Stimulated activated CD4-positive, alpha-beta T cell treated with anti-CD3 and anti-CD28 coated beads, Interleukin-12 subunit alpha, Interleukin-12 subunit beta, amount 100 ng/mL, for 24 hours (primary cell): ENCODE measurements at regions not wholly inside any gene's neighbourhood (a gene's known extent, or its start where the extent isn't known, plus 50 kb on each side); places are given as distances from the start of the nearest gene placed in this dataset.

ENCODE experiments used
- DNase-seq, 2 experiments: peaks; one replicate each; pipeline ENCODE4 v3.0.0-alpha.2; 2020; ENCODE audit warnings: low read depth in 2 of 2

DNA sequence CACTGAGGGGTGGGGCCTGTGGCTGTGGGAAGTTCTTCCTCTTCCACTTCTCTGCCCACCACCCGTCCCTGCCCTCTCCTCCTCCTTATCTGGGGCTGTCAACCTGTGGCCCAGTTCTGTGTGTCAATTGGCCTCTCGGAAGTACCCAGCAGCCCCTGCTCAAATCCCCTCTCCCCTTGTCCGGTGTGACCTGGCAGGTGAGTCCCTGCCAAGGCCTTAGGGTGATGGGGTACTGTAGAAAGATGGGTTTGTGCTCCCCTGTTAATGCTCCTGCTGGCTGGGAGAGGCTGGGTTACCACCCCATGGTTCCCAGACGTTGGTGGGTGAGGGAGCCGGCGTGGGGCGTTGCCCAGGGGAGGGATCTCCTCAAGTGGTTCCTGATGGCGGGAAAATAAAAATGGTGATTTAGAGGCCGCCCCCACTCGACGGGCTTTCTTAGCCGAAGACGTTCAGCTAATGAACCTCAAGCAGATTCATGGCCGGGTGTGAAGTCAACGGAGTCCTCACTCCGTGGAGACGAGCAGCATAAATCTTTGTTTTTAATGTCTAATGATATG is 141.2 kb downstream of the URI1 start:
- no peak for DNase-seq

- DNase-seq, result no peak
These were observed 141.7 kb downstream of the URI1 start for GRCh38 chr19:30083701-30084156.

GRCh38 chr19:30084390-30084819 is 142.4 kb downstream of the URI1 start:
- DNase-seq, result no peak

GRCh38 chr19:30085394-30085793 is 143.4 kb downstream of the URI1 start:
- no peak for DNase-seq

GRCh38 chr19:30086220-30086619 is 144.2 kb downstream of the URI1 start:
- no peak for DNase-seq

DNA sequence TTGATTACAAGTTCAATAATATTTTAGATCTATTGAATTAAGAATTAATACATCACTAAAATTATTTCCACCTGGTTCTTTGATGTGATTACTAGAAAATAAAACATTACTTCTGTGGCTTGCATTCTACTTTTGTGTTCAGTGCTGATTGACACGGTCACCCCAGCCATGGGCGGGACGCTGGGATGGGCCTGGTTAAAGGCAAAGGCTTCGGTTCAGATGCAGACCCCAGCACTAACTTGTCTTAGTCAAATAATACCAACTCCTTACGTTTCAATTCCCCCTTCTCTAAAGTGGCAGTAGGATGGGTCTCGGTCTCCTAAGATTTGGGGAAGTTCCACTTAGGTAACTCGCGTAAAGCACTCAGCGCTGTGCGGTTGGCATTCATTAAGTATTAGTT is 144.9 kb downstream of the URI1 start:
- no peak for DNase-seq

GRCh38 chr19:30087381-30088138 is 145.5 kb downstream of the URI1 start:
- DNase-seq, result no peak

DNA sequence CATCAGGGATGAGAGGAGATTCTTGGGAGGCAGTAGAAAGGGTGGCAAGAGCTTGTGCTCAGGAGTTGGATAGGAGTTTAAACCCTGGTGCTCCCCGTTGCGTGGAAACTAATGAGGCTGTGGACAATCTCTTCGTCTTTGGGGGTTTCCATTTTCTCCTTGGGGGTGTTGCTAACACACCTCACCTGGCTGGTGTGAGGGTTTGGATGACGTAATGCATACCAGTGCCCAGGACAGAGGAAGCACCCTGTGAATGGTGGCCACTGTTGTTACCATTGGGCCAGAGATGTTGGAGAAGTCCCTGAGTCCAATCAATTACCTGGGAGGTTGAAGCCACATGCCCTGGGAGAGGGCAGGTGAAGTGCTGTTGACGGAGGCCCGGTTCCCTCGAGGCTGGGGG is 146.5 kb downstream of the URI1 start:
- DNase-seq, result no peak

DNA sequence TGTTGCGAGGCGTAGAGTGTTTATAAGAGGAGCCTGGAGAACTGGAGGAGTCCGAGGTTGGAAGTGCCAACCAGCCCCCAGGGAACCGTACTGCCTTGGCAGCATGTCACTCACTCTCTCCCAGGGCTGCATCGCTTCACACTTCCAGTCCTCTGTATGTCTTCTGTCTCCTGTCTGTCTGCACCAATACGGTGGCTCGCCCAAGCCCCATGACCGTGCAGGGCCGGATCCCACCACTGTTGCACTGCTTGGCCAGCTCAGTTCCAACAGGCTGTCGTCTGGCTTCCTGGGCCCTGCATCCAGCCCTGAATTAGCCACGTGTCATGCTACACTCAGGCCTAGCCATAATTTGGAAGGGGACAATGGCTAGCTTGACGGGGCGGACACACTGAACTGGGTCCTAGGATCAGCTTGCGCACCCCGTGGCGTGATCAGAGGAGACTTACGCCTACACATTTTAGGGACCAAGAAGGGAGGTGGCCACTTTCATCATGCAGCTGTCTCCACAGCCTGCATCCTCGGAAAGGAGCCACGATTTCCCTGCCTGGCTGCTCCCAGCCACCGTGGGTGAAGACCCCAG is 147.1 kb downstream of the URI1 start:
- DNase-seq, result no peak

DNA sequence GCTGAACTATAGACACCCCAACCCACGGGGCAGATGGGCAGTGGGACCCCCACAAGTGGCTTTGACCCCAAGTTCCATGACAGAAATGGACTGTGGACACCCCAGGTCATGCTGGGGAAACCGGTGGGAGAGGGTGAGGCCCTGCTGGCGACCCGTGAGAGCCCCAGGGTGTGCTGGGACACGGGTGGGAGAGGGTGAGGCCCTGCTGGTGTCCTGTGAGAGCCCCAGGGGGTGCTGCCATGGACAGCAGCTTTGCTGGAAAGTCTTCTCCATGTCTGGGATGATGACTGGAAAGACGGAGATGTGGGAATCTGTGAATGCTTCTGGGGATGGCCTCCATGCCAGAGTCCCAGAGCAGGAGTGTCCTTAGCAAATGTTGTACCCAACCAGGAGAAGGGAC is 148.4 kb downstream of the URI1 start:
- DNase-seq, result no peak

DNA sequence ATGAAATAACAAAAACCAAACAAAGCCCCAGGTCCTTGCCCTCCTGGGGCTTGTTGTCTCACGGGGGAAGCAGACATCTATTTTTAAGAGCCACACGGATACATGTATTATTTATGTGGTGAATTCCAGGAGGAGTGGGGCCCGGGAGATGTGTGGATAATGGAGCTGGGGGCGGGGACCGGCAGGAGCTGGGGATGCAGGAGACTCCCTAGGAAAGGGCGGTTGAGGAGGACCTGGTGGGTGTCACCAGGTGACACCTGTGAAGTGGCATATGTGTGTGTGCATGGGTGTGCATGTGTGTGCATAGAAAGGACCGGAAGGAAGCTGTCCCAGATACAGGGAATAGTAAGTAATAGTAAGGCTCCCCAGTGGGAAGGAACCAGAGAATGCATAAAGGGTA is 148.9 kb downstream of the URI1 start:
- DNase-seq, result no peak

DNA sequence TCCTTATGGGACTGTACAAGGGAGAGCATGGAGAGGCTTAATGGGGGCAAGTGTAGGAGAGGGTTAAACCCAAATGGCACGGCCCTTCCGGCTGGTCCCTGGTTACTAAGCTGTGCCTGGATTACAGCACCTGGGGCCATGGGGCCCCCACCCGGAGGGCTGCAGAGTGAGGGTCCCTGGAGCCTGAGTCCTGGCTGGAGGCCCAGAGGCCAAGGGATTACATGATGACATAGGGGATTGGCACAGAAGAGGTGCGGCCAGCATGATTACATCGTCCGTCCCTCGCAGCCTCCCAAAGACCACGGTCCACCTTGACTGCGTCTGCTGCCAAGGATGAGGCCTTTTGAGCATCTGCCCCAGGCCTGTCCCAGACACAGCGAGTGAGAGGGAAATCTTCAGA is 149.4 kb downstream of the URI1 start:
- no peak for DNase-seq

GRCh38 chr19:30091856-30092255 is 149.8 kb downstream of the URI1 start:
- DNase-seq, result no peak

DNA sequence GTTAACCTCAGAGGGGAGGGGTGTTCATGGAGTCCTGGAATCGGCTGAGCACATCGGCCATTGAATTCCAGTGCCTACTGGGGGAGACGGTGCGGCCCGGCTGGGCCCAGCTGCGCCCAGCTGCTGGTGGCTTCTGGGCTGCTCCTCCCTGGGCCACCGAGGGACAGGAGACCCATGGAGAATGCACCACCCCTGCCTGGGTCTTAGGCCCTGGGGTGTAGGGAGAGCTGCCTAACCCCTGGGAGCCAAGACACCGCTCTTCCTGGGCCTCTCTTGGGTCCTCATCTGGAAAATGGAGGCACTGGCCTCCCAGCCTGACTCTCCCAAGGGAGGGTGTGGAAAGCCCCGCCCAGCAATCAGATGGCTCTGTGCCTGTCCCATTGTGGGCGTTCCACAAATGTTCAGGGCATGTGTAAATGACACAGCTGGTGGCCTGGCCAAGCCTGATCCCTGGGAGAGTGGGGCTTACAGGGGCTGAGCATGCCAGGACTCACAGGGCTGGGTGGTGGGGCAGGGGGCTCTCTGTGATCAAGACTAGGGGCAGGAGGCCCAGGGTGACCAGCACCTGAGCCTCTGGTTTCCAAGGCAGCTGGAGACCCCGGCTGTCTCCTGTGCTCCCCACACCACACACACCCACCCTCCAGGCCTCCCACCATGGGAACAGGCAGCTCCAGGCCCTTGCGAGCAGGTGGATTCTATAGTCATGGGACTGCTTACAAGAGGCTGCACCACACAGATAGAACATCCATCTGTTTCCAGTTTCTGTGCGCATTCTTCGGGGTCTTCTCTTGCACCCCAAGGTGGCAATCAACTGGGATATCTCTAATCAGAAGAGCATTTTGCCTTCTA is 150.9 kb downstream of the URI1 start:
- DNase-seq, result no peak

DNA sequence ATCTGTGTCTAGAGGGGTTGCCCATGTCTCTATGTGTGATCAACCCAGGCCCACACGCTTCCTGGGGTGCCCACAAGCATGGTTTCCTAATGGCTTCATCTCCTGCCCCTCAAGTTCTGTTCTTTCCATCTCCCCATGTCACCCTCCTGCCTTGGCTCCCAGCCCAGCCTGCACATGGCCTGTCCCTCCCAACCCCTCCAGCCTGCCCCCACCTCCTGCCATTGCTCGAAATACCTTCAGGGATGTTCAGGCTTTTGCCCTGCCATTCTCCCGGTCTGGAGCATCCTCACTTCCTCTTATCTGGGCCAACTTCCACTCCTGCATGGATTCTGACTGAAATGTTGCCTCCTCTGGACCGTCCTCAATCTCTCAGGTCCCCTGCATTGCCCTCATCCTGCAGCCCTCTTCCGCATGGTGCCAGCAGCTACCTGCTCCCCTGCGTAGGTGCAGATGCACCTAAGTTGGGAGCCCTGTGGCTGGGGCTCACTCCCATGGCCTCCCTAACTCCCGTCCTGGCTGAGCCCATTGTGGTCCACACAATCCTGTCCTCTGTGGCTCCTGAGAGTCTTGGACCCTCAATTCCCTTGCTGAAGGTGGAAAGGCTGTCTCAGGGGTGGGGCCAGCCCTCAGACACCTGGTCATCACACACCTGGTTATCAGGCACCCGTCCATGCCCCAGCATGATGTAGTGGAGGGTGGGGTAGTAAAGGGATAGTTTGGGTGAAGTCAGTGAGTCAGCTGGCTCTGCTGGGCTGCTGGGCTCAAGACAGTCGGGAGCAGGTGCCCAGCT is 152.1 kb downstream of the URI1 start:
- no peak for DNase-seq

- no peak for DNase-seq
These were observed 152.7 kb downstream of the URI1 start for GRCh38 chr19:30094756-30095140.

GRCh38 chr19:30095171-30095570 is 153.1 kb downstream of the URI1 start:
- no peak for DNase-seq

GRCh38 chr19:30096596-30097370 is 154.7 kb downstream of the URI1 start:
- DNase-seq, result no peak

DNA sequence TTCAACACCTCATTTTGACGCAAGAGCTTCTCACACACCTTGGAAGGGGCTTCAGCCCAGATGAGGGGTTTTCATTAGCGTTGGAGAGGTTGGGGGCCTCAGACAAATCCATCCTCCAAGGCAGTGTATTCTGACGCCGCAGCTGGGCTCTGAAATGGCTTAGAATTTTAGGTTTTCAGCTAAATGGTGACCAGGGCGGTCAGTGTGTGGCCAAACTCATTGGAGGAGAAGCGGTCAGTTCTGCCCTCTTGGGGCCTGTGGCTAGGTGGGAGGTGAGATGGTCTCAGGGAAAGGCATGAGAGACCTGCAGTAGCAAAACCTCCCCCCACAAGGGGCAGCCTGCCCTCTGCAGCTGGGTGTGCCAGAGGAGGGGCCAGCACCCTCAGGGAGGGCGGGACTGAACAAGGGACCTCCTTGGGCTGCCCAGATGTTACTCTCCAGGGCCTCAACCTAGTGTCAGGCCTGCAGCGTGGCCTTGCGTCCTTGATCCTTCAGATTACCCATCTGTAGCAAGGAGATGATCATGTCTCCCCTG is 155.8 kb downstream of the URI1 start:
- no peak for DNase-seq

GRCh38 chr19:30102239-30102638 is 160.2 kb downstream of the URI1 start:
- no peak for DNase-seq

DNA sequence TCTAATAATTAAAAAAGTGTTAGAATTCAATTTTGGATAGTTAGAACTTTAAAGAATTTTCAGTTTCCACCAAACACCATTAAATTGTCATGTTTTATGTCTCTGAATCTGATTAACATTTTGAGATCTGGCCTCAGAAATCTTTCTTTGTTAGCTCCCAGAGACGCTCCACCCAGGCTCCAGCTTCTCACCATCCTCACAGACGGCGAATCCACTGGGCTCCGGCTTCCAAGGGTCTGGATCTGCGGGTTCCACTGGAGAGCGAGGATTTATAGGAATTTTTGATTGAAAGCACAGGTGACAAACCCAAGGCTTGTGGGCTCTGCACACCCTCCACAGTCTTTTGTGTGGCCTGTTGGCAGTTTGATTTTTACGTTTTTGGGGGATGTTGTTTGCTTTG is 160.6 kb downstream of the URI1 start:
- no peak for DNase-seq
